ENCODE measurements at regions not wholly inside any gene's neighbourhood (a gene's known extent, or its start where the extent isn't known, plus 50 kb on each side); places are given as distances from the start of the nearest gene placed in this dataset.

- no peak for TF ChIP-seq MITF (IDR thresholded peaks at IDR 0.05)
- TF ChIP-seq PYGO2 (tag; IDR thresholded peaks at IDR 0.05): no peak
- no peak for TF ChIP-seq ZNF707 (CRISPR knock-in tag; conservative IDR thresholded peaks at IDR 0.05)
- no peak for TF ChIP-seq POLR2G (IDR thresholded peaks at IDR 0.05; ENCODE audit: low read depth, low read length)
- no peak for TF ChIP-seq ZNF217 (CRISPR knock-in tag; IDR thresholded peaks at IDR 0.05)
- no peak for TF ChIP-seq ZNF384 (IDR thresholded peaks at IDR 0.05; ENCODE audit: low read depth, low read length)
- TF ChIP-seq IRF9 (tag; IDR thresholded peaks at IDR 0.05): no peak
- no peak for TF ChIP-seq HSF4 (CRISPR knock-in tag; IDR thresholded peaks at IDR 0.05; ENCODE audit: borderline replicate concordance)
- no peak for TF ChIP-seq KAT7 (CRISPR knock-in tag; IDR thresholded peaks at IDR 0.05; ENCODE audit: borderline replicate concordance)
- no peak for TF ChIP-seq NFE2 (IDR thresholded peaks at IDR 0.05; ENCODE audit: low read depth)
Measured at GRCh38 chr3:164608554-164609276, 469.6 kb downstream of the SI start.
